SK-N-SH (cell line): ENCODE measurements at regions not wholly inside any gene's neighbourhood (a gene's known extent, or its start where the extent isn't known, plus 50 kb on each side); places are given as distances from the start of the nearest gene placed in this dataset.

ENCODE experiments used
- CTCF ChIA-PET: fragments of 300-600, 350-600 bp; formaldehyde crosslinking; extraction: SDS; loops from one replicate; lab custom pipeline; 2021; lab: Yijun Ruan, JAX
- POLR2A ChIA-PET: fragments of 350-600 bp; sonication (Branson Sonifier 250); formaldehyde crosslinking; extraction: SDS; loops from one replicate; lab custom pipeline; 2020; ENCODE audit warnings: antibody characterized with exemption, inconsistent platforms; lab: Yijun Ruan, JAX
- DNase-seq: peaks from one replicate; pipeline ENCODE4 v3.0.0; 2012
- H2AFZ ChIP-seq: fragments of 200-600 bp; sonication (generic); 2 replicates; pipeline ENCODE4 v1.8.1; 2016; ENCODE audit warnings: antibody characterized with exemption, mild to moderate bottlenecking, low read depth
- H3F3A ChIP-seq: fragments of 200-600 bp; sonication (generic); replicated peaks from 2 replicates; pipeline ENCODE3; 2016; ENCODE audit warnings: antibody characterized with exemption, mild to moderate bottlenecking; ENCODE audit not compliant: insufficient read depth
- H3K27ac ChIP-seq, 2 experiments: fragments of 200-500 bp in 1 of 2; fragments of 200-600 bp in 1 of 2; sonication (Bioruptor generic) in 1 of 2; sonication (generic), shearing (Covaris generic) in 1 of 2; 2 replicates each; pipeline versions ENCODE4 v1.5.1 to v1.6.1; 2014 to 2016; ENCODE audit warnings: low read depth in 2 of 2, inconsistent platforms in 1 of 2, low read length in 1 of 2, mild to moderate bottlenecking in 1 of 2, mixed read lengths in 1 of 2
- H3K27me3 ChIP-seq: fragments of 200-600 bp; sonication (generic), shearing (Covaris generic); 2 replicates; pipeline ENCODE4 v1.6.1; 2016; ENCODE audit warnings: mixed run types; ENCODE audit not compliant: insufficient read depth
- H3K36me3 ChIP-seq, 2 experiments: fragments of 200-500 bp in 1 of 2; fragments of 200-600 bp in 1 of 2; sonication (Bioruptor generic) in 1 of 2; sonication (generic) in 1 of 2; replicated peaks in 1 of 2; 2 replicates each; pipeline versions ENCODE3 to v1.5.1; 2014 to 2016; ENCODE audit warnings: low read length in 1 of 2, mild to moderate bottlenecking in 1 of 2; ENCODE audit not compliant: insufficient read depth in 2 of 2, control insufficient read depth in 1 of 2
- H3K4me1 ChIP-seq, 2 experiments: fragments of 200-500 bp in 1 of 2; fragments of 200-600 bp in 1 of 2; sonication (Bioruptor generic) in 1 of 2; sonication (generic), shearing (Covaris generic) in 1 of 2; 2 replicates each; pipeline versions ENCODE4 v1.5.1 to v1.6.1; 2014 to 2016; ENCODE audit warnings: low read depth in 1 of 2, low read length in 1 of 2, mixed run types in 1 of 2; ENCODE audit not compliant: insufficient read depth in 2 of 2, control insufficient read depth in 1 of 2
- H3K4me2 ChIP-seq: fragments of 200-600 bp; sonication (generic), shearing (Covaris generic); 2 replicates; pipeline ENCODE4 v1.6.1; 2017; ENCODE audit warnings: mixed run types
- H3K4me3 ChIP-seq, 2 experiments: fragments of 200-500 bp in 1 of 2; fragments of 200-600 bp in 1 of 2; sonication (Bioruptor generic) in 1 of 2; sonication (generic), shearing (Covaris generic) in 1 of 2; 2 replicates each; pipeline versions ENCODE4 v1.5.1 to v1.8.1; 2014 to 2016; ENCODE audit warnings: low read depth in 2 of 2, inconsistent platforms in 1 of 2, low read length in 1 of 2, mild to moderate bottlenecking in 1 of 2, mixed read lengths in 1 of 2, moderate library complexity in 1 of 2
- H3K79me2 ChIP-seq: fragments of 200-600 bp; sonication (generic); 2 replicates; pipeline ENCODE4 v1.8.1; 2017; ENCODE audit warnings: mild to moderate bottlenecking; ENCODE audit not compliant: insufficient read depth
- H3K9ac ChIP-seq: fragments of 200-600 bp; sonication (generic); 2 replicates; pipeline ENCODE4 v1.6.1; 2017; ENCODE audit warnings: mixed run types
- H3K9me2 ChIP-seq: fragments of 200-600 bp; sonication (generic); 2 replicates; pipeline ENCODE4 v1.6.1; 2017; ENCODE audit warnings: mixed run types
- H3K9me3 ChIP-seq: fragments of 200-600 bp; sonication (generic); 2 replicates; pipeline ENCODE4 v1.6.1; 2017; ENCODE audit warnings: mixed run types, mild to moderate bottlenecking, moderate library complexity
- H4K20me1 ChIP-seq: fragments of 200-600 bp; sonication (generic); 2 replicates; pipeline ENCODE4 v1.6.1; 2017; ENCODE audit warnings: mild to moderate bottlenecking, mixed run types; ENCODE audit not compliant: insufficient read depth
- CHD2 ChIP-seq: fragments of 150-350 bp; IDR thresholded peaks from 2 replicates; pipeline ENCODE4 v1.6.1; 2018; ENCODE audit warnings: low read length; ENCODE audit not compliant: partially characterized antibody
- ELF1 ChIP-seq: IDR thresholded peaks from 2 replicates; pipeline ENCODE4 v1.4.0; 2012
- EP300 ChIP-seq, 2 experiments: IDR thresholded peaks; 2 replicates each; pipeline versions ENCODE4 v1.4.0 to v1.6.1; 2012; ENCODE audit warnings: borderline replicate concordance in 1 of 2, low read depth in 1 of 2, low read length in 1 of 2
- EZH2phosphoT487 ChIP-seq: fragments of 200-600 bp; sonication (generic); IDR thresholded peaks from 2 replicates; pipeline ENCODE4 v1.6.1; 2017; ENCODE audit warnings: low read depth, mixed run types, mild to moderate bottlenecking, antibody characterized with exemption, moderate library complexity, borderline replicate concordance
- FOXM1 ChIP-seq: IDR thresholded peaks from 2 replicates; pipeline ENCODE4 v1.4.0; 2012; ENCODE audit warnings: low read depth, mild to moderate bottlenecking
- GABPA ChIP-seq: IDR thresholded peaks from 2 replicates; pipeline ENCODE4 v1.4.0; 2012; ENCODE audit warnings: low read depth, mild to moderate bottlenecking
- GATA2 ChIP-seq: sonication (generic); formaldehyde crosslinking; IDR thresholded peaks from 2 replicates; pipeline ENCODE4 v1.5.0; 2020; ENCODE audit warnings: mild to moderate bottlenecking, missing genetic modification reagents
- JUND ChIP-seq: IDR thresholded peaks from 2 replicates; pipeline ENCODE4 v1.4.0; 2012
- MEF2A ChIP-seq: IDR thresholded peaks from 2 replicates; pipeline ENCODE4 v1.4.0; 2012; ENCODE audit warnings: low read depth, borderline replicate concordance
- MXI1 ChIP-seq: IDR thresholded peaks from 2 replicates; pipeline ENCODE4 v1.6.1; 2012; ENCODE audit warnings: mild to moderate bottlenecking, low read depth, low read length, improper control_type of control experiment
- NFIC ChIP-seq: IDR thresholded peaks from 2 replicates; pipeline ENCODE4 v1.4.0; 2012; ENCODE audit warnings: borderline replicate concordance
- PBX3 ChIP-seq: IDR thresholded peaks from 2 replicates; pipeline ENCODE4; 2012
- POLR2AphosphoS5 ChIP-seq: IDR thresholded peaks from 2 replicates; pipeline ENCODE4 v1.6.1; 2012; ENCODE audit warnings: low read depth, low read length
- RFX5 ChIP-seq: IDR thresholded peaks from 2 replicates; pipeline ENCODE4 v1.6.1; 2012; ENCODE audit warnings: mild to moderate bottlenecking, improper control_type of control experiment, low read length
- SIN3A ChIP-seq: IDR thresholded peaks from 2 replicates; pipeline ENCODE4 v1.6.1; 2012; ENCODE audit warnings: low read depth, mild to moderate bottlenecking, low read length, moderate library complexity, borderline replicate concordance
- SMC3 ChIP-seq: IDR thresholded peaks from 2 replicates; pipeline ENCODE4 v1.6.1; 2012; ENCODE audit warnings: low read depth, low read length, improper control_type of control experiment
- TCF12 ChIP-seq: IDR thresholded peaks from 2 replicates; pipeline ENCODE4 v1.4.0; 2012
- WGBS: methylation state at CpG from one replicate; pipeline ENCODE4 v1.1.6; 2017; ENCODE audit warnings: low lambda C conversion rate; 5-methylcytosine and 5-hydroxymethylcytosine counted together
- TF ChIP-seq, protein P1 (sequence below): fragments of 150-350 bp; IDR thresholded peaks from 2 replicates; pipeline ENCODE4 v1.6.1; 2016; ENCODE audit warnings: mild to moderate bottlenecking, low read depth, low read length
- TF ChIP-seq, protein P2 (sequence below): fragments of 150-350 bp; IDR thresholded peaks from 2 replicates; pipeline ENCODE4 v1.6.1; 2017; ENCODE audit warnings: antibody characterized with exemption, low read length, low read depth, borderline replicate concordance

DNA sequence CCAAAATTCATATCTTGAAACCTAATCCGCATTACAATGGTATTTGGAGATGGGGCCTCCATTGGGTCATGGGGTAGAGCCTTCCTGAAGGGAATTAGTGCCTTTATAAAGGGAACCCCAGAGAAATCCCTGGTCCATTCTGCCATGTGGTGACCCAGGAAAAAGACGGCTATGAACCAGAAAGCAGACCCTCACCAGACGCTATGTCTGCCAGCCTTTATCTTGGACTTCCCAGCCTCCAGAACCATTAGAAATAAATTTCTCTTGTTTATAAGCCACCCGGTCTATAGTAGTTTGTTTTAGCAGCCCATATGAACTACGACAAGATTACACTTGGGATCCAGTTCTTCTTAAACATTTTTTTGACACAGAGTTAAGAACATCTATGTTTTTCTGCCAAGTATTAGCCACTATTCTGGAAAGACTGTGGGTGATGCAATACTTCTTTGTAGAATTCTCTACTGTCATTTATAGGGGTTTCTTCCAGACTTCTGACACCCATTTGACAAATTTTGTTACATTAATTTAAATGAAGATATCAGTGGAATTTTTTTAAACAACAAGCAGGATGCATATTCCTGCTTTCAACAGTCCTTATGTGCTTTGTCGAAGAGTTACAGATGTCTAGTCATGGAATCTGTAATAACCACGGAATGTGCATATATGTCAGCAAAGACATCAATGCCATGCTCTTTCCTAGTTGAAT lies 572.4 kb downstream of the NR2F1-AS1 start:
- H4K20me1 ChIP-seq = no peaks in the 10 kb centered on the region
- H3K27me3 ChIP-seq = no peaks in the 10 kb centered on the region
- POLR2A ChIA-PET = no interaction called here
- TF ChIP-seq GATA2 (CRISPR knock-in tag) (no peak), RFX5 (no peak), MXI1 (no peak)
- DNase-seq = no peak
- no peak overlapping the region for H3K9ac ChIP-seq
- WGBS = 84% methylated on average over 7 of the region's 7 CpGs
- H3K4me1 ChIP-seq = no peaks in the 10 kb centered on the region
- H3F3A ChIP-seq = no peaks in the 10 kb centered on the region
- H2AFZ ChIP-seq = no peak overlapping the region
- no peaks in the 10 kb centered on the region for H3K79me2 ChIP-seq
- no peak overlapping the region for H3K27ac ChIP-seq
- H3K4me3 ChIP-seq = no peak overlapping the region
- H3K9me3 ChIP-seq = no peaks in the 10 kb centered on the region
- CTCF ChIA-PET = no interaction called here
- no peak overlapping the region for H3K4me2 ChIP-seq
- H3K9me2 ChIP-seq = no peaks in the 10 kb centered on the region
- no peaks in the 10 kb centered on the region for H3K36me3 ChIP-seq

- no peak for DNase-seq
These were observed 574.1 kb downstream of the NR2F1-AS1 start for GRCh38 chr5:93006915-93007314.

DNA sequence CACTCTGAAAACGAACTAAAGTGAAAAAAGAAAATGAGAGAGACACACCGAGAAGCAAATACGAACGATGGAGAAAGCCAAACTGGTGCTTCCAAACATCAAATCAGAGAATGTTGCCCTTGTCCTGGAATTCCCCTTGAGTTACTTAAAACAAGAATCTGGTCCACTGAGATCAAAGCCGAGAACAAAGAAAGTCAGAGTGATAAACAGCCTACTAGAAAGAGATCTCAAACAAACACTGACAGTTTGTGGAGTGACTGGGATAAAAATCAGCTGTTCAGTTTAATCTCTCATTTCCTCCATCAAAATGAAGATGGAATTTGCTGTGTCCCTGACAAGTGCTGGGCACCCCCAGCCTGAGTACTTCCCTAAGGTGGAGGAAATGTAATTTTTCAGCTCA lies 582.6 kb downstream of the NR2F1-AS1 start:
- ChIA-PET CTCF (no interaction called here), POLR2A (no interaction called here)
- no peaks in the 10 kb centered on the region for H3K36me3 ChIP-seq
- 90% methylated on average over 5 of the region's 5 CpGs for WGBS
- H3K27me3 ChIP-seq = no peaks in the 10 kb centered on the region
- peaks cover 10% of the 10 kb centered on the region; the same call in 1 of the 2 replicates for H3K9me3 ChIP-seq
- H3K79me2 ChIP-seq = no peaks in the 10 kb centered on the region
- no peaks in the 10 kb centered on the region for H3K4me1 ChIP-seq
- H3K4me3 ChIP-seq = no peak overlapping the region
- TF ChIP-seq SIN3A = no peak
- TF ChIP-seq TCF12 = no peak
- TF ChIP-seq, protein P1, sequence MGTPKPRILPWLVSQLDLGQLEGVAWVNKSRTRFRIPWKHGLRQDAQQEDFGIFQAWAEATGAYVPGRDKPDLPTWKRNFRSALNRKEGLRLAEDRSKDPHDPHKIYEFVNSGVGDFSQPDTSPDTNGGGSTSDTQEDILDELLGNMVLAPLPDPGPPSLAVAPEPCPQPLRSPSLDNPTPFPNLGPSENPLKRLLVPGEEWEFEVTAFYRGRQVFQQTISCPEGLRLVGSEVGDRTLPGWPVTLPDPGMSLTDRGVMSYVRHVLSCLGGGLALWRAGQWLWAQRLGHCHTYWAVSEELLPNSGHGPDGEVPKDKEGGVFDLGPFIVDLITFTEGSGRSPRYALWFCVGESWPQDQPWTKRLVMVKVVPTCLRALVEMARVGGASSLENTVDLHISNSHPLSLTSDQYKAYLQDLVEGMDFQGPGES = no peak
- no peak for TF ChIP-seq PBX3
- no peak for TF ChIP-seq EZH2phosphoT487
- no peak for TF ChIP-seq EP300 (IDR thresholded peaks at IDR 0.05; ENCODE audit: borderline replicate concordance in 1 of 2, low read depth in 1 of 2, low read length in 1 of 2)
- no peak for TF ChIP-seq NFIC
- no peak for TF ChIP-seq POLR2AphosphoS5
- TF ChIP-seq, protein P2, sequence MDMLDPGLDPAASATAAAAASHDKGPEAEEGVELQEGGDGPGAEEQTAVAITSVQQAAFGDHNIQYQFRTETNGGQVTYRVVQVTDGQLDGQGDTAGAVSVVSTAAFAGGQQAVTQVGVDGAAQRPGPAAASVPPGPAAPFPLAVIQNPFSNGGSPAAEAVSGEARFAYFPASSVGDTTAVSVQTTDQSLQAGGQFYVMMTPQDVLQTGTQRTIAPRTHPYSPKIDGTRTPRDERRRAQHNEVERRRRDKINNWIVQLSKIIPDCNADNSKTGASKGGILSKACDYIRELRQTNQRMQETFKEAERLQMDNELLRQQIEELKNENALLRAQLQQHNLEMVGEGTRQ = no peak
- H3K4me2 ChIP-seq = no peak overlapping the region
- no peaks in the 10 kb centered on the region for H4K20me1 ChIP-seq
- no peaks in the 10 kb centered on the region for H3F3A ChIP-seq
- H3K9me2 ChIP-seq = no peaks in the 10 kb centered on the region
- no peak overlapping the region for H3K9ac ChIP-seq
- H2AFZ ChIP-seq = no peak overlapping the region
- DNase-seq = no peak
- no peak overlapping the region for H3K27ac ChIP-seq

More at GRCh38 chr5:93006915-93007314, 574.1 kb downstream of the NR2F1-AS1 start:
- H3K27me3 ChIP-seq = no peaks in the 10 kb centered on the region
- H3K4me2 ChIP-seq = no peak overlapping the region
- no peak overlapping the region for H2AFZ ChIP-seq
- H3K9me2 ChIP-seq = no peaks in the 10 kb centered on the region
- 40% methylated on average over 2 of the region's 2 CpGs for whole genome bisulfite sequencing
- no peaks in the 10 kb centered on the region for H4K20me1 ChIP-seq
- no peaks in the 10 kb centered on the region for H3K79me2 ChIP-seq
- H3K4me1 ChIP-seq = no peaks in the 10 kb centered on the region
- H3K4me3 ChIP-seq = no peak overlapping the region
- H3K27ac ChIP-seq = no peak overlapping the region
- CTCF ChIA-PET = no interaction called here
- no peak for TF ChIP-seq MEF2A
- TF ChIP-seq MXI1 = no peak
- no peak for TF ChIP-seq RFX5
- TF ChIP-seq ELF1 = no peak
- no peak for TF ChIP-seq FOXM1
- no peak for TF ChIP-seq JUND
- TF ChIP-seq SMC3 = no peak
- no peak for TF ChIP-seq CHD2
- TF ChIP-seq, protein P2 = no peak
- TF ChIP-seq SIN3A = no peak
- no peak for TF ChIP-seq GABPA
- TF ChIP-seq, all 33 proteins: peak for 0
- H3K36me3 ChIP-seq = no peaks in the 10 kb centered on the region
- no peaks in the 10 kb centered on the region for H3K9me3 ChIP-seq
- no peak overlapping the region for H3K9ac ChIP-seq
- H3F3A ChIP-seq = no peaks in the 10 kb centered on the region
- POLR2A ChIA-PET = no interaction called here
